ENCODE measurements at regions not wholly inside any gene's neighbourhood (a gene's known extent, or its start where the extent isn't known, plus 50 kb on each side); places are given as distances from the start of the nearest gene placed in this dataset.
A peak's percentile ranks its signal among the peaks of the same experiment; 100 is the strongest.

DNA sequence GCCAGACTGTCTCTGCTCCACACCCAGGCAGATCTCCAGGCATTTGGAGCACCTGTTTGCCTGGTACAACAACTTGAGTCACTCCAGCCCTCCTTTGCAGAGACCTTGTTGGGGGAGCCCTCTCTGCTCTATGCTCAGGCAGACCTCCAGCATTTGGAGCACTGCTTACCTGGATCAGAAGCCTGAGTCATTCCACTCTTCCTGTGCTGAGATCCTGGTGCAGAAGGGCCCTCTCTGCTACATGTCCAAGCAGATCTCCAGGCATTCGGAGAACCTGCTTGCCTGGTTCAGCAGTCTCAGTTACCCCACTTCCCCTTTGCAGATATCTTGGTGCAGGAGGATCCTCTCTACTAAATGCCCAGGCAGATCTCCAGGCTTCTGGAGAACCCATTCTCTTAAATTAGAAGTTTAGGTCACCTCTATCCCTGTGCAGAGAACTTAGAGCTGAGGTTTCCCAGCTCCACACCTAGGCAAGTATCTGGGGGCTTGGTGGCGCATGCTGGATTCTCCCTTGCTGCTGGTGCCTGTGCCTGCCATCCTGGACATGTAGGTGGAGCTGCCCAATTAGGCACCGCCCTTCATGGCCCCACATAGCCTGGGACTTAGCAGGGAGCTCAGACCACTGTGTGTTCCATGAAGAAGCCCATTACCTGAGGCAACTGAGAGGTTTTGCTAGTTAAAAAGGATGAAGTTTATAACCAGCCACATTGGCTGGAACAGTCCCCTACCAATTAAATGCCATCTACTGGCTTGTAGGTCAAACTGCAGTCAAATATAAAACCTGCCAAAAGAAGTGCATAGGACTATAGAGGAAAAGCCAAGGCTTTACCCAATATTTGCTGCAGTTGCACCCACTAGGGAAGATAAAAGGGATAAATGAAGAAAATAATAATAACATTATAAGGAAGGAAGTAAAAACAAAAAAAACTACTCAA, 97.6 kb upstream of the SLITRK6 start:
- no peak for DNase-seq (ENCODE audit: low spot score)

DNA sequence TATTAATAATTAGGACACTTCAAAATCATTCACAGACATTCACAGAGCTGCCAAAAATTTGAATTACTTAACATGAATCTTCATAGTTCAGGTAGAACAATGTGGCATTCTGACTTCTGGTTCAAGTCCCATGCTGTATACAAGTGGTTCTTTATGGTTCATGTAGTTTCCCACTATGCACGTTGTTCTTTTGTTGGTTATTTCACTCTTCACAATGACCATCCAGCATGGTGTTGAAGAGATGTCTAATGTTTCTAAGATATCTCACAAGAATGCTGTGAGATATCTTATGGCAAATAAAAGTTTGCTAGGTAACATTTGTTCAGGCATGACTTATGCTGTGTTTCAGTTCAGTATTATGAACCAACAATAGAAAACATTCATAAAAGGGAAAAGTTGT, 88.2 kb upstream of the SLITRK6 start:
- DNase-seq (ENCODE audit: low spot score), result no peak

DNA sequence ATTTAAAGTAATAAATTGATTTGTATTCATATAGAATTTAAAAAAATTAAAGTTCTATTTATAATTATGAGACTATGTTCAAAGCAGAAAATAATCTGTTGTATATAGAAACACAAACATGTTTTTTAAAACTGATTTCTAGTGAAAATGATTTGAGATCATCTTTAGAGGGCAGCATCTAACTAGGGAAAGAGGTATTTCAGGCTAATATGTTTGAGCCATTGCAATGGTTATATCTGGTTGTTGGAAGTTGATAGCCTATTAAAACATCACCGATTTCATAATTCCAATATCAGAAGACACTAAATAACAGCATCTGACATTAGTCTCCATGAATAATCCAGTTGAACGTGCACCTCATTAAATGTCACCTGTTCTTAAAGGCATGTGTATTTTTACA, 79.8 kb upstream of the SLITRK6 start:
- DNase-seq (ENCODE audit: low spot score), result no peak

DNA sequence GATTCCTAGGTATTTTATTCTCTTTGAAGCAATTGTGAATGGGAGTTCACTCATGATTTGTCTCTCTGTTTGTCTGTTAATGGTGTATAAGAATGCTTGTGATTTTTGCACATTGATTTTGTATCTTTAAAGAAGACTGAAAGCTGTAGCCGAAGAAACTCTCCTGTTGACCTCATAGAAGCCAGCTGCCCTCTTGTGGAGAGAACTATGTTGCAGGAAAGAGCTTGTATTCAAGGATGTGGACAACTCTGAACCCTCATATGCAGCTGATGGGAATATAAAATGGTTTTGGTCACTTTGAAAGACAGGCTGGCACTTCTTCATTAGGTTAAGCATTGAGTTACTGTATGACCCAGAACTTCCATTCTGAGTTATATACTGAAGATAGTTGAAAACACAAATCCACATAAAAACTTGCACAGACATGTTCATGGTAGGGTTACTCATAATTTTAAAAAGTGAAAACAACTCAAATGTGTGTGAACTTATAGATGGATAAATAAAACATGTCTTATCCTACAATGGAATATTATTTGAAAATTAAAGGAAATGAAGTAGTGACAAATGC, 65.8 kb upstream of the SLITRK6 start:
- DNase-seq (ENCODE audit: low spot score), result peak; percentile 5

- DNase-seq (ENCODE audit: low spot score), result no peak
These were observed 54.9 kb upstream of the SLITRK6 start for GRCh38 chr13:85853901-85854663.

DNA sequence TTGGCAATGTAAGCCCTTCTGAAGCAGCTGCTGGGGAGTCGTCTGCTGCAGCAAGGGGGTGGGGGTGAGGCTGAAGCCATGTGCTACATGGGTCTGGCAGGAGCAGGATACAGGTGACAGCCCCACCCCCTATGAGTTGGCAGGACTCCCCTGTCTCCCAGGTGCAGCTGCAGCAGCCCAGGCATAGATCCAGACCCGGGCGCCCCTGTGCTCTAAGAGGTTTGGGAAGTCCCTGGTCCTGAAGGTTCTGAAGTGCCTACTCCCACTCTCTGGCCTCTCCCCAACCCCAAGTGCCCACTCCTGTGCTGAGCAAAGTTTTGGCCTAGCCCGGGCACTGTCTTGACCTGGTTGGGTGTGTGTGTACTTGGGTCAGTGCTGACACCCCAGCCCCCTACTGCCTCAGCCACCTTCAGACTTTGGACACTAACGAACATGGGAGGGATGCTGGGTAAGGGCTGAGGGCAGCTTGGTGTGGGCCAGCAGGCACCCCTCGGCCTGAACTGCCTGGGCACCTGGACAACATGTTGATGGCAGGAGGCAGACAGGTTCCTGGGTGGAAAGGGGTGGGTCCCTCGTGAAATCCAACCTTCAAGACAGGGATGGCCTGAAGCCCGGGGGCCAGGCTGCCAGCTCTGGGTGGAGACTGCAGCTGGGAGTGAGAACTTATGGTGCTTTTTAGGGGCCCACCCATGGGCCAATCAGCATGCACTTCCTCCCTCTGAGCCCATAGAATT, 54.1 kb upstream of the SLITRK6 start:
- DNase-seq (ENCODE audit: low spot score), result peak; percentile 2
